RWPE2 (cell line): ENCODE measurements at regions not wholly inside any gene's neighbourhood (a gene's known extent, or its start where the extent isn't known, plus 50 kb on each side); places are given as distances from the start of the nearest gene placed in this dataset.

ENCODE experiments used
- ATAC-seq: fragments of 200-7000 bp; cut with Tn5 transposase; 3 replicates; pipeline ENCODE4 v1.9.1; 2021; ENCODE audit warnings: low read depth
- DNase-seq: peaks from one replicate; pipeline ENCODE4 v3.0.0-alpha.2; 2020; ENCODE audit warnings: low spot score
- H3K27ac ChIP-seq: fragments of 450-650 bp; 2 replicates; pipeline ENCODE4 v1.5.1; 2017; ENCODE audit warnings: mild to moderate bottlenecking; ENCODE audit not compliant: poor library complexity, severe bottlenecking
- H3K27me3 ChIP-seq: fragments of 250-450 bp; sonication (Bioruptor Pico); 2 replicates; pipeline ENCODE4 v1.5.1; 2021; ENCODE audit warnings: mild to moderate bottlenecking, moderate library complexity; ENCODE audit not compliant: insufficient read depth, poor library complexity, severe bottlenecking
- H3K36me3 ChIP-seq: fragments of 250-450 bp; sonication (Bioruptor Pico); 2 replicates; pipeline ENCODE4 v1.5.1; 2020; ENCODE audit warnings: low read depth, mild to moderate bottlenecking, moderate library complexity
- H3K4me1 ChIP-seq: fragments of 250-450 bp; sonication (Bioruptor Pico); 2 replicates; pipeline ENCODE4 v1.5.1; 2021; ENCODE audit warnings: mild to moderate bottlenecking, moderate library complexity; ENCODE audit not compliant: insufficient read depth, poor library complexity, severe bottlenecking
- H3K4me3 ChIP-seq: fragments of 250-450 bp; sonication (Bioruptor Pico); 2 replicates; pipeline ENCODE4 v1.5.1; 2021; ENCODE audit warnings: mild to moderate bottlenecking, moderate library complexity; ENCODE audit not compliant: severe bottlenecking
- H3K9me3 ChIP-seq: fragments of 250-450 bp; sonication (Bioruptor Pico); 2 replicates; pipeline ENCODE4 v1.5.1; 2021; ENCODE audit warnings: mild to moderate bottlenecking, moderate library complexity; ENCODE audit not compliant: severe bottlenecking
- TF ChIP-seq, protein P1 (sequence below): fragments of 450-650 bp; IDR thresholded peaks from one replicate; pipeline ENCODE4 v1.5.1; 2017; ENCODE audit warnings: mild to moderate bottlenecking, moderate library complexity; ENCODE audit not compliant: poor library complexity, severe bottlenecking

DNA sequence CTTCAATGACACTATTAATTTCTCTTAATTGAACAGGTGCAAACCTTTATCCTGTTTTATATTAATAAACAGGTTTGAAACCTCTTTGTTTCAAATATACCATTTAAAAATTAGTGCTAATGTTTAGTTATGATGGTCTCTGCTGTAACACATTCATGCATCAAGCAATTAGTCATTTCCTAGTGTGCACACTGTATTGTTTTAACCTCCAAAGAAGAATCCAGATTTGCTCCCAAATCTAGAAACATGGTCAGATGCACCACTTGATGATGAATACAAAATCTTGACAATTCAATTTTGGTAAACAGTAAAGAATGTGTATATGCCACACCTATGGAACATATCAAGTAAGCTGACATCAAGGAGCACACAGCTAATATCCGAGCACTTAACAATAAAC, 157.1 kb downstream of the TRIML1 start:
- no peaks in the 10 kb centered on the region for H3K36me3 ChIP-seq
- peaks cover 7% of the 10 kb centered on the region for H3K4me1 ChIP-seq
- TF ChIP-seq, protein P1, sequence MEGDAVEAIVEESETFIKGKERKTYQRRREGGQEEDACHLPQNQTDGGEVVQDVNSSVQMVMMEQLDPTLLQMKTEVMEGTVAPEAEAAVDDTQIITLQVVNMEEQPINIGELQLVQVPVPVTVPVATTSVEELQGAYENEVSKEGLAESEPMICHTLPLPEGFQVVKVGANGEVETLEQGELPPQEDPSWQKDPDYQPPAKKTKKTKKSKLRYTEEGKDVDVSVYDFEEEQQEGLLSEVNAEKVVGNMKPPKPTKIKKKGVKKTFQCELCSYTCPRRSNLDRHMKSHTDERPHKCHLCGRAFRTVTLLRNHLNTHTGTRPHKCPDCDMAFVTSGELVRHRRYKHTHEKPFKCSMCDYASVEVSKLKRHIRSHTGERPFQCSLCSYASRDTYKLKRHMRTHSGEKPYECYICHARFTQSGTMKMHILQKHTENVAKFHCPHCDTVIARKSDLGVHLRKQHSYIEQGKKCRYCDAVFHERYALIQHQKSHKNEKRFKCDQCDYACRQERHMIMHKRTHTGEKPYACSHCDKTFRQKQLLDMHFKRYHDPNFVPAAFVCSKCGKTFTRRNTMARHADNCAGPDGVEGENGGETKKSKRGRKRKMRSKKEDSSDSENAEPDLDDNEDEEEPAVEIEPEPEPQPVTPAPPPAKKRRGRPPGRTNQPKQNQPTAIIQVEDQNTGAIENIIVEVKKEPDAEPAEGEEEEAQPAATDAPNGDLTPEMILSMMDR: no peak
- no peak overlapping the region for H3K4me3 ChIP-seq
- no peak overlapping the region for H3K27ac ChIP-seq
- ATAC-seq: no peak
- no peak for DNase-seq
- H3K27me3 ChIP-seq: no peaks in the 10 kb centered on the region
- H3K9me3 ChIP-seq: no peaks in the 10 kb centered on the region

DNA sequence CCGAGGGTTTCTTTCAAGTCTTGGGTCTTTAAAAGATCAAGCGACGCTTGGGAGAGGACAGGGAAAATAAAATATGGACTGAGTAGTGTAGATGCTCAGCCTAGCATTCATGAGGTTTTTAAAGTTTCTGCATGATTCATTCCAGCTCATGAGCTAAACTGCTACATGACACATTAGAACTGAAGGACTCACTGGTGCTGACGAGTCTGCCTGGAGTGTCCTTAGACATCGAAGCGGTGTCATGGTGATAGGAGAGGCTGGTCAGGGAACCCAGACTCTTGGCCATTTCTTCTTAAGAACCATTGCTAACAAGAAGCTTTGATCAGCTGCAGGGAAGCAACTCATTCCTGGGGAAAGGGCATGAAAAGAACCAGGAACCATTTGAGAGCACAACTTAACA, 158.6 kb downstream of the TRIML1 start:
- H3K27me3 ChIP-seq: no peaks in the 10 kb centered on the region
- no peaks in the 10 kb centered on the region for H3K9me3 ChIP-seq
- TF ChIP-seq, protein P1: no peak
- ATAC-seq (no peak), DNase-seq (no peak)
- no peaks in the 10 kb centered on the region for H3K36me3 ChIP-seq
- H3K4me3 ChIP-seq: no peak overlapping the region
- H3K4me1 ChIP-seq: peaks cover 7% of the 10 kb centered on the region
- H3K27ac ChIP-seq: no peak overlapping the region

DNA sequence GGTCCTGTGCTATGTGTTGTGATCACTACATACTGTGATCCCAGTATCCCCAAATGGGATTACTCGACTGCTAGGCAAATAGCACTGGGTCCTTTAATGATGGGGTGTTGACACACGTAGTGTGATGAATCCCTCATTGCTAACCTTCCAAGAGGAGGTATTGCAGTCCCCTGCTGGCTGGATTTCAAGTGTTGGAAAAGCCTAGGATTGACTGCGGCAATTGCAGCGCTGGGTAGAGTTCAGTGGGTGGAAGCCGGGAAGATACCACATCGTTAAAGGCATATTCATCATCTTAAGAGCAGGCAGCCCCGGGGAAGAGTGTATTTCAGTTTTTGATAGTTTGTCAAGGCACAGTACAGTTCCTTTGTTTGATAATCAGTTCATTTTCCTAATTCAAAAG, 159.9 kb downstream of the TRIML1 start:
- Histone ChIP-seq H3K4me3 (no peak overlapping the region), H3K27ac (no peak overlapping the region), H3K27me3 (no peaks in the 10 kb centered on the region), H3K9me3 (no peaks in the 10 kb centered on the region), H3K36me3 (no peaks in the 10 kb centered on the region), H3K4me1 (peaks cover 7% of the 10 kb centered on the region)
- TF ChIP-seq, protein P1: no peak
- DNase-seq: no peak
- no peak for ATAC-seq

DNA sequence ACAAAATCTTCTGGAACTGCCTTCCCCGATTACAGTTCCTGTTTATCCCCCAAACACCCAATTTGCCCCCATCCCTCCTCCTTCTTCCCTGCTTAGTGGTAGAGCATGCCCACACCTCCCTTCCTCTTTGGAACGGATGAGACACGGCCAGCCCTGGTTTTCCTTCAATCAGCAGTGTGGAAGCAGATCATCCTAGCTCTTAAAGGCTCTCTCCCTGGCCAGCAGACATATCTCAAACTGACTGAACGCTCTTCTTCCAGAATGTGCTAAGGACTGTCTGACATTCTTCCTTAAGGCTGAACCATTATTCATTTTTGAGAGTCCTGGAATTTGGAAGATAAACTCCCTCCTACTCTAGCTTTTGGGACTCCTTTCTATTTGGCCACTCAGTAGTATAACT, 161.1 kb downstream of the TRIML1 start:
- peaks cover 7% of the 10 kb centered on the region for H3K4me1 ChIP-seq
- no peaks in the 10 kb centered on the region for H3K36me3 ChIP-seq
- no peaks in the 10 kb centered on the region for H3K27me3 ChIP-seq
- no peaks in the 10 kb centered on the region for H3K9me3 ChIP-seq
- ATAC-seq (no peak), DNase-seq (no peak)
- no peak overlapping the region for H3K4me3 ChIP-seq
- H3K27ac ChIP-seq: no peak overlapping the region
- TF ChIP-seq, protein P1: no peak

DNA sequence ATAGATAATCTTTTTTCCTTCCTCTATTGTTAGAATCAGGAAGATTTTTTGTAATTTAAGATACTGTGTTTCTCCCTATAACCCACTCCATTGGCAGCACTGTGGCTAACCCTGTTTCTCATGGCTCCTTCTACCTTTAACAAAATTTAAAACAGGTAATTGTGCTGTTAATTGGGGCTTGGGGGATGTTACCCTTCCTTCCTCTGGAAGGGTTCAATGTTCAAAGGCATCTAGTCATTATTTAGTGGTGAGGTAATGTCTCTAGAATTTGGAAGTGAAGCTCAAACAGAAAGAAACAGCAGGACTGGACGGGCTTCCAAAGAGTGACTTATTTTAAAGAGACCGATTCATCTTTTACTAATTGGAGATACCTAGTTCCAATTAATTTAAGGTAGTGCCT, 166.4 kb downstream of the TRIML1 start:
- Histone ChIP-seq H3K36me3 (no peaks in the 10 kb centered on the region), H3K27me3 (no peaks in the 10 kb centered on the region), H3K9me3 (no peaks in the 10 kb centered on the region), H3K27ac (no peak overlapping the region), H3K4me3 (no peak overlapping the region), H3K4me1 (no peaks in the 10 kb centered on the region)
- TF ChIP-seq, protein P1: no peak
- ATAC-seq (no peak), DNase-seq (no peak)
